ENCODE measurements at regions not wholly inside any gene's neighbourhood (a gene's known extent, or its start where the extent isn't known, plus 50 kb on each side); places are given as distances from the start of the nearest gene placed in this dataset.
A peak's percentile ranks its signal among the peaks of the same experiment; 100 is the strongest.

- in situ Hi-C loops (cut with HindIII; ENCODE audit: low pct_unique_long_range_greater_than_20kb, low sequenced_read_pairs): no loop called here
- no peak for DNase-seq (ENCODE audit: low read depth, low spot score)
Measured at GRCh38 chr5:61640179-61641021, 308.3 kb downstream of the ZSWIM6 start.

DNA sequence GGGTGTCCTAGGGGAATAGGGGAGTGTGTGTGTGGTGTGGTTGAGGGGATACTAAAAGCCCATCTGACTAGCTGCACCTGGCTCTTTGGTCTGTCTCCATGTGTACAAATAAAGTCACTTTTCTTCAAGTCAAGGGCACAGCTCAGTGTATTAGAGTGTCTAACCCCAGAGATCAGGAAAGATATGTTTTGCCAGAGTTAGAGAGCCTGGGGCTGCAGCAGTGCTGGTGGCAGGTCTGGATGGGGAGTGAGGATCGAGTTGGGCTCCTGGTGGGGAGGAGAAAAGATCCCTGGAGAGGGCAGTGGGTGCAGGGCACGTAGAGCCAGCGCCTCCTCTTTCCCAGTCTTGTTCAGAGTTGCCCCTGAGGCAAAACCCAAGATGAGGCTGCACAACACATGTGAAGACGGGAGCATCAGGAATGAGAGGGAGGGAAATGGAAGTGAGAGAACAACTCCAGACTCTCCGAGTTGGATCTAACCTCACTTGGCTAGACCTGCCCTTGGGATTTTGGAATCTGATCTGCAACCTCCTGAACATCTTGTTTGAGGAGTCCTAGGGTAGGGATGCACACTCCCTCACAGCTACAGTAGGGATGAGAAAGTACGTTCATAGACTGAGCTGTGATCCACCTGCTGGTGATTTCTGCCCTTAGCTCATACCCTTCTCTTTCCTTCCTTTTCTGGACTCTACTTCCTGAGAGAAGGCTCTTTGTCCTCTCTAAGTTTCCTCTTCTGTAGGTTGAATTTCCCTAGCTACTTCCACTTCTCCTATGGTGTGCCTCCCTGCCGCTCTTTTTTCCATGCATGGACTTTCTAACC is 309.9 kb downstream of the ZSWIM6 start:
- peak; percentile 49 for DNase-seq (ENCODE audit: low read depth, low spot score)
- in situ Hi-C loops (cut with HindIII; ENCODE audit: low pct_unique_long_range_greater_than_20kb, low sequenced_read_pairs): no loop called here

- in situ Hi-C loops (cut with HindIII; ENCODE audit: low pct_unique_long_range_greater_than_20kb, low sequenced_read_pairs): no loop called here
- no peak for DNase-seq (ENCODE audit: low read depth, low spot score)
Measured at GRCh38 chr5:61647672-61648071, 315.6 kb downstream of the ZSWIM6 start.

GRCh38 chr5:61649231-61649630 is 317.2 kb downstream of the ZSWIM6 start:
- in situ Hi-C loops (cut with HindIII; ENCODE audit: low pct_unique_long_range_greater_than_20kb, low sequenced_read_pairs): no loop called here

GRCh38 chr5:61649971-61650370 is 317.9 kb downstream of the ZSWIM6 start:
- in situ Hi-C loops (cut with HindIII; ENCODE audit: low pct_unique_long_range_greater_than_20kb, low sequenced_read_pairs): no loop called here
- no peak for DNase-seq (ENCODE audit: low read depth, low spot score)

More at GRCh38 chr5:61649231-61649630, 317.2 kb downstream of the ZSWIM6 start:
- no peak for DNase-seq (ENCODE audit: low read depth, low spot score)

- in situ Hi-C loops (cut with HindIII; ENCODE audit: low pct_unique_long_range_greater_than_20kb, low sequenced_read_pairs): no loop called here
- no peak for DNase-seq (ENCODE audit: low read depth, low spot score)
Measured at GRCh38 chr5:61650661-61651060, 318.6 kb downstream of the ZSWIM6 start.

GRCh38 chr5:61651195-61651594 is 319.1 kb downstream of the ZSWIM6 start:
- DNase-seq (ENCODE audit: low read depth, low spot score): no peak
- in situ Hi-C loops (cut with HindIII; ENCODE audit: low pct_unique_long_range_greater_than_20kb, low sequenced_read_pairs): no loop called here

- DNase-seq (ENCODE audit: low read depth, low spot score): no peak
- in situ Hi-C loops (cut with HindIII; ENCODE audit: low pct_unique_long_range_greater_than_20kb, low sequenced_read_pairs): no loop called here
Measured at GRCh38 chr5:61652916-61653315, 320.9 kb downstream of the ZSWIM6 start.

GRCh38 chr5:61653807-61654580 is 321.9 kb downstream of the ZSWIM6 start:
- peak; percentile 36 for DNase-seq (ENCODE audit: low read depth, low spot score)
- in situ Hi-C loops (cut with HindIII; ENCODE audit: low pct_unique_long_range_greater_than_20kb, low sequenced_read_pairs): no loop called here

GRCh38 chr5:61654876-61655275 is 322.8 kb downstream of the ZSWIM6 start:
- in situ Hi-C loops (cut with HindIII; ENCODE audit: low pct_unique_long_range_greater_than_20kb, low sequenced_read_pairs): no loop called here
- no peak for DNase-seq (ENCODE audit: low read depth, low spot score)

GRCh38 chr5:61657010-61657409 is 325.0 kb downstream of the ZSWIM6 start:
- in situ Hi-C loops (cut with HindIII; ENCODE audit: low pct_unique_long_range_greater_than_20kb, low sequenced_read_pairs): no loop called here
- no peak for DNase-seq (ENCODE audit: low read depth, low spot score)

GRCh38 chr5:61657686-61658085 is 325.6 kb downstream of the ZSWIM6 start:
- in situ Hi-C loops (cut with HindIII; ENCODE audit: low pct_unique_long_range_greater_than_20kb, low sequenced_read_pairs): no loop called here
- no peak for DNase-seq (ENCODE audit: low read depth, low spot score)

GRCh38 chr5:61658592-61659008 is 326.5 kb downstream of the ZSWIM6 start:
- in situ Hi-C loops (cut with HindIII; ENCODE audit: low pct_unique_long_range_greater_than_20kb, low sequenced_read_pairs): no loop called here
- DNase-seq (ENCODE audit: low read depth, low spot score): peak; percentile 87

GRCh38 chr5:61659221-61659696 is 327.2 kb downstream of the ZSWIM6 start:
- DNase-seq (ENCODE audit: low read depth, low spot score): no peak
- in situ Hi-C loops (cut with HindIII; ENCODE audit: low pct_unique_long_range_greater_than_20kb, low sequenced_read_pairs): no loop called here

GRCh38 chr5:61662670-61663069 is 330.6 kb downstream of the ZSWIM6 start:
- in situ Hi-C loops (cut with HindIII; ENCODE audit: low pct_unique_long_range_greater_than_20kb, low sequenced_read_pairs): no loop called here
- no peak for DNase-seq (ENCODE audit: low read depth, low spot score)

DNA sequence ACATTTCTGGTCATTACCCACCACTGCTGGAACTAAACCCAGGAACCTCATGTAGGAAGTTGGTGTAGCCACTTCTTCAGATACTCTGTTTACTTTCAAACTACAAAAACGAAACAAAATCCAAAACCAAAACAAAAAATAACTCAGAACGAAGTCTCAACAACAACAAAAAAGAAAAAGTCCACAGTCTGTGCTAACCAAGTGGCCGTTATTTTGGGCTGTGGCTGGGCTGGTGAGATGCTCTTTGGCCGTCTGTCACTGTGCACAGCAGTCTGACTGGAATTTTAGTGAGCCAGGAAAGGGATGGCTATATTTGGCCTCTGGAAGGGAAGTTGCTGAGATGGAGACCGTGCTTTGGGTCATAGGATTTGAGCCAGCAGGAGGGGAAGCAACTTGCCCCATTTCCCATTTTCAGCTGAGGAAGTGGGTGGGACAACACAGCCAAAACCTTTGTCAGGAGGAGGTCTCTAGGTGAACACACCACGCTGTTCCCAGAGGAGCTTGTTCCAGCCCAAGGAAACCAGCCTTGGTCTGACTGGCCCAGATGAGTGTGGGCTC is 334.1 kb downstream of the ZSWIM6 start:
- in situ Hi-C loops (cut with HindIII; ENCODE audit: low pct_unique_long_range_greater_than_20kb, low sequenced_read_pairs): no loop called here
- DNase-seq (ENCODE audit: low read depth, low spot score): no peak

DNA sequence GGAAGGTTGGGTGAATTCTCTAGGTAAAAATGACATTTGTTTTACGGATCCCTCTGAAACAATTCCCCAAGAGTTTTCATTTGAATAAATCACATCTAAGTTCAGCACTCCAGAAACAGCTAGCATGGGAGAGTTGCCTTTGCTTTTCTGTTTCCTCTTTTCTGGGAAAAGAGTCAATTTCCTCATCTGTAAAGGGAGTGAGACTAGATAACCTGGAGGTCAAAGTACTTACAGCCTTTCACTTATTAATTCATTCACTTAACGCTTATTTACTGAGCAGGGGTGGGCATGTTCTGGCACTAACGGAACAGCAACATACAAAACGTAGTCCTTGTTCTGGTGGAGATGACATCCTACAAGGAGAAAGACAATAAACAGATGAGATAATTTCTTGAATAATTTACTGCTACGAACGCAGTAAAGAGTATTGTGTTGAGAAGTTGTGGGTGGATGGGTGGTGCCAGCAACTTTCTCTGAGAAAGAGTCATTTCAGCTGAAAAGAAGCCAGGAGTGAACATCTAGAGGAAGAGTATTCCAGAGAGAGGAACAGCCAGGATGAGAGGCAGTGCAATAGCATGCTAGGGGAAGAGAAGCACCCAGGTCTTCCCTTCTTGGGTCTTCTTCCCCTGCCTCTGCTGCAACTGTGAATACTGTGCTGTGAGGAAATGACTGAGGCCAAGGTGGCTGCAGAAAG is 335.6 kb downstream of the ZSWIM6 start:
- DNase-seq (ENCODE audit: low read depth, low spot score): no peak
- in situ Hi-C loops (cut with HindIII; ENCODE audit: low pct_unique_long_range_greater_than_20kb, low sequenced_read_pairs): no loop called here

All from SK-MEL-5 (cell line).